ENCODE measurements at regions not wholly inside any gene's neighbourhood (a gene's known extent, or its start where the extent isn't known, plus 50 kb on each side); places are given as distances from the start of the nearest gene placed in this dataset.
"Not testable (repeated sequence)": the region's sequence is repeated elsewhere in the genome, so short reads cannot be mapped to it uniquely, and the experiment has no call there.

DNA sequence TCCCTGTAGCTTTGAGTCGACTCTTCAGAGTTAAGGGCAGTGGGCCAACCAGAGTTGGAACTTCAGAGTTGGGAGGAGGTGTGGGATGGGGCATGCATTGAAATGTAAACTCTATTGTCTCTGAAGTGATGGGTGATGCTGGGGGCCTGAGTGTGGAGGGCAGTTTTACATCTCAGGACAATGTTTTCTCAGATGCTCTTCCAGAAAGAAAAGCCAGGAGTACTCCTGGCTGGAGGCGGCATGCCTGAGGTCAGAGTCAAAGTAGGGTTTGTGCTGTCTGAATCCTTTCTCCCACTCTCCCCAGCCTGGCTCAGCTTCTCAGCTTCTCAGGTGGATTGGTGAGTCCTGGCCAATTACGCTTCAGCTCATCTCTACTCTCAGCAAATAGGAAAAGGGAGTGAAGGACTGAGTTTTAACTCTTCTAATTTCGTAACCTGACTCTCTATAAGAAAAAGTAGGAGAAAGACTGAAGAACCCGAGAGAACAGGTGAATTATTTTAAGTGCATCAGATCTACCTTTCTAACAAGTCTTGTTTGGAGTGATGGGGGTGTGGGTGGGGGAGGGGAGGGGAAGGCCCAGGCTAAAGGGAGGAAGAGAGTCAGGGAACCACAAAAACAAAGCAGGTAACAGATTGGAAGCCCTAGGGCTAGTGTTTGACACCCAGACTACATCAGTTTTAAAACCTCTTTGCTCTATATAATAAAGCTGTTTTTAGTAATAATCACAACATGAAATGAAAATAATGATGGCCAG is 107.5 kb upstream of the PELI1 start:
- DNase-seq (ENCODE audit: low spot score), result no peak

DNA sequence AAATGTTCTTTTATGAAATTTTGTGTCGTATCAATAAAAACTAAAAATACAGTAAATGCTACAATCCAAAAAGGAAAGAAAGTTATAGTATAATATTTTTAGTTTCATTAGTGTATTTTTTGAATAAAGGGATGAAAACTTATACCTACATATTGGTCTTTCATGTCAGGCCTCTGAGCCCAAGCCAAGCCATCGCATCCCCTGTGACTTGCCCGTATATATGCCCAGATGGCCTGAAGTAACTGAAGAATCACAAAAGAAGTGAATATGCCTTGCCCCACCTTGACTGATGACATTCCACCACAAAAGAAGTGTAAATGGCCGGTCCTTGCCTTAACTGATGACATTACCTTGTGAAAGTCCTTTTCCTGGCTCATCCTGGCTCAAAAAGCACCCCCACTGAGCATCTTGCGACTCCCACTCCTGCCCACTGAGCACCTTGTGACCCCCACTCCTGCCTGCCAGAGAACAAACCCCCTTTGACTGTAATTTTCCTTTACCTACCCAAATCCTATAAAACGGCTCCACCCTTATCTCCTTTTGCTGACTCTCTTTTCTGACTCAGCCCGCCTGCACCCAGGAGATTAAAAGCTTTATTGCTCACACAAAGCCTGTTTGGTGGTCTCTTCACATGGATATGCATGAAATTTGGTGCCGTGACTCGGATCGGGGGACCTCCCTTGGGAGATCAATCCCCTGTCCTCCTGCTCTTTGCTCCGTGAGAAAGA is 108.2 kb upstream of the PELI1 start:
- DNase-seq (ENCODE audit: low spot score), result not testable (repeated sequence)

DNA sequence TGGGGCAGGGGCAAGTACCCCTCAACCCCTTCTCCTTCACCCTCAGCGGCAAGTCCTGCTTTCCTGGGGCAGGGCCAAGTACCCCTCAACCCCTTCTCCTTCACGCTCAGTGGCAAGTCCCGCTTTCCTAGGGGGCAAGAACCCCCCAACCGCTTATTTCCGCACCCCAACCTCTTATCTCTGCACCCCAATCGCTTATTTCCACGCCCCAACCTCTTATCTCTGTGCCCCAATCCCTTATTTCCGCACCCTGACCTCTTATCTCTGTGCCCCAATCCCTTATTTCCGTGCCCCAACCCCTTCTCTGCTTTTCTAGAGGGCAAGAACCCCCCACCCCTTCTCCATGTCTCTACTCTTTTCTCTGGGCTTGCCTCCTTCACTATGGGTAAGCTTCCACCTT is 109.2 kb upstream of the PELI1 start:
- DNase-seq (ENCODE audit: low spot score), result not testable (repeated sequence)

DNA sequence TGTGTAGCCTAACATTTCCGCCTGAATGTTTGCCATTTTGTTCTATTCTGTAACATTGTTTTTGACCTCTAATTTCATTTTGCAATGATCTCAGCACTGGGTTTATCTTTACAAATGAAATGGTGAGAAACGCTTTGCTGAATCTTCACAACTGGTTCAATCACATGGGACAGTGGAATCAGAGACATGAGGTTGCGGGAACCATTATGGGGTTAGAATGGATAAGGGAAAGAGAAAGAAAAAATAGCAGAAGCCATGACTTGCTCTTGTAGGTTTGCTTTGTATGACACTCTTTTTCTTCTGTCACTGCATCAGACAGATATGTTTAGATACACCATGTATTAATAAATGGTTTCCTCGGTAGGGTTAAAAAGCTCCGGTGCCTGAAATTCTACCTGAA is 114.3 kb upstream of the PELI1 start:
- no peak for DNase-seq (ENCODE audit: low spot score)

GRCh38 chr2:64259312-64259711 is 115.1 kb upstream of the PELI1 start:
- no peak for DNase-seq (ENCODE audit: low spot score)

DNA sequence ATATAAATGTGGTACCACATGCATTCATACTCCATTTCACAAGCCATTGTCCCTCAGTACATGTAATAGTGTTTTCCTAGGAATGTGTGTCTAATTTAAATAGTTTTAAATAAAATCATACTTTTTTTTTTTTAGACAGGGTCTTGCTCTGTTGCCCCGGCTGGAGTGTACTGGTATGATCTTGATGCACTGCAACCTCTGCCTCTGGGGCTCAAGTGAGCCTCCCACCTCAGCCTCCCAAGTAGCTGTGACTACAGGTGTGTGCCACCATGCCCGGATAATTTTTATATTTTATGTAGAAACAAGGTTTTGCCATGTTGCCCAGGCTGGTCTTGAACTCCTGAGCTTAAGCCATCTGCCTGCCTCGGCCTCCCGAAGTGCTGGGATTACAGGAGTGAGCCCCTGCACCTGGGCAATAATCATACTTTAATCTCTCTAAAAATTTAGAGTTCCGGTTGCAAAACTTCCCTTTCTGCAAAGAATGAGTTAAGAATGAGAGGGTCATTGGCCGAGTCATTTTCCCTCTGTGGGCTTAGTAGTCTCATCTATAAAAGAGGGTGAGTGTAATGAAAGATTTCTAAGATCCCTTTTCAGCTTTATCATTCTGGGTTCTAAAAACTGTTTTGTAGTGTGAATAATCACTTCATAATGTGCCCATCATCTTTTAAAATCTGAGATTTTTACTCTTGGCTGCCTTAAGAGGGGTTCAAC is 116.0 kb upstream of the PELI1 start:
- no peak for DNase-seq (ENCODE audit: low spot score)

DNA sequence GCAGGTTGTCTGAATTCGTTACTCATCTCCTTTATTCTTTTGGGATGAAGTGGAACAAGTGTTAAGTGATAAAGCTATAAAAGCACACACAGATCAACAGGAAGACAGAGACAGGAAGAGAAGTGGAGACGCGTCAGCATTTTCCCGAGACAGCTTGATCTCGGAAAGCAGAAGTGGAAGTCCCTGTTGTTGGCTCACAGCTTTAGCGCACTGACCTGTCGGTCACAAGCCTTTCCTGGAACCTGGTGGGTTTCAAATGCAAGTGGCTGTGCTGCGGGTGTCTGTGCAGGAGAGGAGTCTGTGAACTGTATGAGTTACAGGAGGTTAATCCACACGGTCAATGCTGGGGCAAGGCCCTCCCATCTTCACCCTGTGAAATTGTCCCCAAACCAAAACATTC is 116.6 kb upstream of the PELI1 start:
- no peak for DNase-seq (ENCODE audit: low spot score)

DNA sequence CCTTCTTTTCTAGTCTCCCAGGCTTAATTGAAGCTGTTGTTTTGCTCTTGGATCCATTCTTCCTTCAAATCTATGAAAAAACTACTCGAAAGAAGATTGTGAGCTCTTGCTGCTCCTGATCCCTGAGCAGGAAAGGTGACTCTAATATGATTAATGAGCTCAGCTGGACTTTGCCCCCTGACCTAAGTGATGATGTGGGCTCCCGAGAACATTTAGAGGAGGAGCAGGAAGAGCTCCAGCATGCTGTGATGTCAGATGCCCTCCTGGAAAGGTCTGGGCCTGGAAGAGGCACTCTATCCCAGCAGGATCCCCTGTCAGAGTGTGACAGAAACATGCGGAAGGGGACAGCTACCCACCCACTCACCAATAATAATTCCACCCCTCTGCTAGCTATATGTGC is 117.9 kb upstream of the PELI1 start:
- DNase-seq (ENCODE audit: low spot score), result peak; percentile 43

DNA sequence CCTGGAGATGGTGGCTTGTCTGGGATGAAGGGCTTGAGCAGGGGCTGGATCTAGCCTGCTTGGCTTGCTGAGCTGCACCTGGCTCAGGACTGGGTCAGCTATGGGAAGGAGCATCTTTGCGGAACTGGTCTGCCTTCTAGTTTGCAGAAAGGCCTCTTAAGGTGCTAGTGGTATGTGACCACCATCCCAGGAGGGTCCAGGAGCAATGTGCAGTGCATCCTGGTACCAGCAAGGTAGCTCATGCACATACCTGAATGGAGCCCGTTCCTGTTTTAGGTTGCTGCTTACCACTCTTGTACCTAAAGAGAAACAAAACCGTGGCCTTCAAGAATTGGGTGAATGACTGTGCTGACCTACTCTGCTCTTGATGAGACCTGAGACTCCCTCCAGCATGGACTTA is 118.6 kb upstream of the PELI1 start:
- DNase-seq (ENCODE audit: low spot score), result no peak

DNA sequence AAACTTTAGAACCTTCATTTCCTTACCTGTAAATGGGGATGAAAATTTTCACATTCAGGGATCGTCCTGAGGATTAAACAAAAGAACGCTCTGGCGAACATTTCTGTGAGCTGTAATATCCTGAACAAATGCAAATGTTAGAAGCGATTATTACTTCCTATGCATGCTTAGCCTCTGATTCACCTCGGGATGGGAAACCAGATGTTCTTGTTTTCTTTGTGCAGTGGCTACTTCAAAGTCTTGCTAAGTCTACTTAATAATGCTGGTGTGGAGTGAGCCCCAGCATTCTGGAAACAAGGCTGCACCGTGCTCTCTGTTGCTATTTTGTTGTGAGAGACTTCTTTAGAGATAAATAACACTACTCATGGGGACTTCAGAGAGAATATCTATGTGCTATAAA is 119.1 kb upstream of the PELI1 start:
- no peak for DNase-seq (ENCODE audit: low spot score)

- no peak for DNase-seq (ENCODE audit: low spot score)
Measured at GRCh38 chr2:64267699-64268098, 123.5 kb upstream of the PELI1 start.

- no peak for DNase-seq (ENCODE audit: low spot score)
Measured at GRCh38 chr2:64268330-64269048, 124.3 kb upstream of the PELI1 start.

DNA sequence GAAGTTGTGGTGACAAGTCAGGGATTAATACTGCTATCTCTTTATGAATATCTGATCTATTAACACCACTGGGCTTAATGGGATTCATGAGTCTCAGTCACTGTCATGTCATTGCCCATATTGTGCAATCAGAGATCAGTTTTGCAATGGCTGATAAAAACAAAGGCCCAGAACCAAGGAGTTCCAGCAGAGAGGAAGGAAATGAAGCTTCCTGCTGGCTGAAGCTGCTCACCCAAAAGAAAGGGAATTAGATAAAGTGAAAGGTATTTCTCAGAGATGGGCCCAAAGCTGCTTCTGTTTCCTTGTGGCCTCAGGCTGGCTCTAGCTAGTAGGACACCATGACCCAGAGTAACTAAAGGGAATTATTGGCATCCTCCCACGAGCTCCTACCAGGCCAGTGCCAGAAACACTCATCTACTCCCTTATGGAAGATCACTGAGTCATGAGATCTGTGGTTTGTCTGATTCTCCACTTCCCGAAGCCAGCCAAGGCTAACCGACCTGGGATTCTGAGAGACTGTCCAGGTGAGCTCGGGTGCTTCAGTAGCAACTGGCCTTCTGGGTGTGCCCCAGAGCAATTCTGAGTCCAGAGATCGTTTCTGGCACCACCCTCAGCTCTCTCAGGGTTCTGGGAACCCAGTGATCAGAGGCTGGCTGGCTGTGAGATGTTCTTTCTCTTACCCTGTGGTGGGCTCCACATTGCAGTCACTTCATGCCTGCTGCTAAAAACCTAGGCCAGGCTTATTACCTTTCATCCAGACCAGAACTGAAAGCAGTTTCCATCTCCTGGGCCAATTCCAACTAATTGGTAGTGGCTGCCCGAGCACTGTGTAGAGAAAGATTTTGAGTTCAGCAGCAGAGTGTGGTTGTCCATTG is 129.5 kb upstream of the PELI1 start:
- peak; percentile 49 for DNase-seq (ENCODE audit: low spot score)

- no peak for DNase-seq (ENCODE audit: low spot score)
Measured at GRCh38 chr2:64274399-64275173, 130.4 kb upstream of the PELI1 start.

- DNase-seq (ENCODE audit: low spot score), result no peak
Measured at GRCh38 chr2:64275174-64275466, 130.9 kb upstream of the PELI1 start.

GRCh38 chr2:64276417-64277095 is 132.3 kb upstream of the PELI1 start:
- DNase-seq (ENCODE audit: low spot score), result no peak

GRCh38 chr2:64277101-64277849 is 133.1 kb upstream of the PELI1 start:
- no peak for DNase-seq (ENCODE audit: low spot score)

GRCh38 chr2:64280812-64281211 is 136.6 kb upstream of the PELI1 start:
- not testable (repeated sequence) for DNase-seq (ENCODE audit: low spot score)

GRCh38 chr2:64283006-64283570 is 138.9 kb upstream of the PELI1 start:
- no peak for DNase-seq (ENCODE audit: low spot score)

Measured in RKO (cell line).